HCT116 (cell line): ENCODE measurements at regions not wholly inside any gene's neighbourhood (a gene's known extent, or its start where the extent isn't known, plus 50 kb on each side); places are given as distances from the start of the nearest gene placed in this dataset.

Experiments used
- ATAC-seq: fragments of 200-7000 bp; cut with Tn5 transposase; 2 replicates; pipeline ENCODE4 v1.9.1; 2020; ENCODE audit warnings: mild to moderate bottlenecking, moderate library complexity
- BruUV-seq: library from RNA; stranded (reverse); fragments of 400-500 nt; replicated peaks from 2 replicates; lab custom pipeline; 2021; lab: Mats Ljungman, UMichigan
- CTCF ChIA-PET: fragments of 300-600 bp; sonication (Branson Sonifier 250); formaldehyde crosslinking; loops from one replicate; lab custom pipeline; 2021; ENCODE audit warnings: antibody characterized with exemption; lab: Charles Lee
- POLR2A ChIA-PET: fragments of 300-600, 350-600 bp; sonication (Branson Sonifier 250); formaldehyde crosslinking; loops from one replicate; lab custom pipeline; 2021; ENCODE audit warnings: antibody characterized with exemption; lab: Charles Lee
- RAD21 ChIA-PET, 2 experiments: fragments of 300-600 bp; sonication (Branson Sonifier 250); formaldehyde crosslinking; loops; one replicate each; lab custom pipeline; 2023; ENCODE audit warnings: low total read pairs in 2 of 2; ENCODE audit not compliant: uncharacterized antibody in 2 of 2, unreplicated experiment in 2 of 2, low non-redundant PET in 1 of 2; lab: Charles Lee
- DNase-seq: peaks from one replicate; pipeline ENCODE4 v3.0.0-alpha.2; 2010; ENCODE audit warnings: low read depth, low spot score
- H2AFZ ChIP-seq: fragments of 200-600 bp; shearing (Covaris generic), sonication (generic); 2 replicates; pipeline ENCODE4 v1.6.1; 2017; ENCODE audit warnings: low read depth, mixed run types, mixed read lengths, antibody characterized with exemption, low read length; ENCODE audit not compliant: poor library complexity, severe bottlenecking
- H3K27ac ChIP-seq: 2 replicates; pipeline ENCODE4 v1.5.1; 2012; ENCODE audit warnings: low read depth, low read length
- H3K27me3 ChIP-seq: fragments of 200-600 bp; sonication (generic); 2 replicates; pipeline ENCODE4 v1.6.1; 2016; ENCODE audit warnings: mixed run types, low read length, mixed read lengths; ENCODE audit not compliant: insufficient read depth
- H3K36me3 ChIP-seq, 2 experiments: fragments of 200-500 bp in 1 of 2; fragments of 200-600 bp in 1 of 2; sonication (Bioruptor generic) in 1 of 2; sonication (generic) in 1 of 2; 2 replicates each; pipeline versions ENCODE4 v1.5.1 to v1.6.1; 2014 to 2016; ENCODE audit warnings: low read length in 2 of 2, inconsistent platforms in 1 of 2, mixed read lengths in 1 of 2, mixed run types in 1 of 2; ENCODE audit not compliant: insufficient read depth in 2 of 2, control insufficient read depth in 1 of 2
- H3K4me1 ChIP-seq, 2 experiments: fragments of 200-600 bp in 1 of 2; sonication (generic) in 1 of 2; 2 replicates each; pipeline versions ENCODE4 v1.5.1 to v1.6.1; 2012 to 2017; ENCODE audit warnings: low read length in 2 of 2, inconsistent platforms in 1 of 2, mild to moderate bottlenecking in 1 of 2, mixed read lengths in 1 of 2, mixed run types in 1 of 2, moderate library complexity in 1 of 2; ENCODE audit not compliant: insufficient read depth in 2 of 2, control insufficient read depth in 1 of 2
- H3K4me2 ChIP-seq: fragments of 200-600 bp; sonication (generic); 2 replicates; pipeline ENCODE4 v1.6.1; 2017; ENCODE audit warnings: mixed run types, low read length, mixed read lengths
- H3K4me3 ChIP-seq, 2 experiments: fragments of 200-600 bp in 1 of 2; sonication (generic) in 1 of 2; replicated peaks in 1 of 2; 2 replicates each; pipeline ENCODE4 v1.5.1; 2011 to 2016; ENCODE audit warnings: low read length in 2 of 2, control low read depth in 1 of 2, low read depth in 1 of 2, mild to moderate bottlenecking in 1 of 2, mixed read lengths in 1 of 2, mixed run types in 1 of 2
- H3K79me2 ChIP-seq: fragments of 200-600 bp; sonication (generic); 2 replicates; pipeline ENCODE4 v1.6.1; 2017; ENCODE audit warnings: mild to moderate bottlenecking, mixed run types, low read length, moderate library complexity, mixed read lengths; ENCODE audit not compliant: insufficient read depth
- H3K9ac ChIP-seq: fragments of 200-600 bp; sonication (generic); 2 replicates; pipeline ENCODE4 v1.6.1; 2016; ENCODE audit warnings: low read length, mixed read lengths
- H3K9me2 ChIP-seq: fragments of 200-600 bp; sonication (generic), shearing (Covaris generic); 2 replicates; pipeline ENCODE4 v1.6.1; 2017; ENCODE audit warnings: mixed run types, mild to moderate bottlenecking, moderate library complexity; ENCODE audit not compliant: insufficient read depth
- H3K9me3 ChIP-seq, 2 experiments: fragments of 200-500 bp in 1 of 2; fragments of 200-600 bp in 1 of 2; sonication (Bioruptor generic) in 1 of 2; sonication (generic) in 1 of 2; 2 replicates each; pipeline ENCODE4 v1.6.1; 2014 to 2017; ENCODE audit warnings: low read length in 2 of 2, mixed read lengths in 2 of 2, inconsistent platforms in 1 of 2, low read depth in 1 of 2, mild to moderate bottlenecking in 1 of 2, mixed run types in 1 of 2, moderate library complexity in 1 of 2; ENCODE audit not compliant: control insufficient read depth in 1 of 2, insufficient read depth in 1 of 2
- H4K20me1 ChIP-seq: fragments of 200-600 bp; sonication (generic), shearing (Covaris generic); 2 replicates; pipeline ENCODE4 v1.6.1; 2017; ENCODE audit warnings: mixed run types, mild to moderate bottlenecking, moderate library complexity; ENCODE audit not compliant: insufficient read depth
- CBX3 ChIP-seq: IDR thresholded peaks from 2 replicates; pipeline ENCODE4 v1.6.1; 2012; ENCODE audit warnings: low read depth
- CEBPB ChIP-seq: IDR thresholded peaks from 2 replicates; pipeline ENCODE4 v1.6.1; 2012; ENCODE audit warnings: low read depth
- ELF1 ChIP-seq: IDR thresholded peaks from 2 replicates; pipeline ENCODE4 v1.6.1; 2012; ENCODE audit warnings: low read depth, borderline replicate concordance
- EZH2 ChIP-seq: fragments of 200-600 bp; sonication (generic); IDR thresholded peaks from 2 replicates; pipeline ENCODE4 v1.6.1; 2017; ENCODE audit warnings: antibody characterized with exemption, mixed run types
- EZH2phosphoT487 ChIP-seq: fragments of 200-600 bp; IDR thresholded peaks from 2 replicates; pipeline ENCODE4 v1.6.1; 2018; ENCODE audit warnings: antibody characterized with exemption, borderline replicate concordance
- JUND ChIP-seq: IDR thresholded peaks from 2 replicates; pipeline ENCODE4 v1.6.1; 2012
- POLR2A ChIP-seq: IDR thresholded peaks from 2 replicates; pipeline ENCODE4 v1.7.0; 2011; ENCODE audit warnings: borderline replicate concordance; ENCODE audit not compliant: insufficient read depth, insufficient read length; ENCODE audit errors: extremely low read depth
- POLR2AphosphoS5 ChIP-seq: IDR thresholded peaks from 2 replicates; pipeline ENCODE4 v1.6.1; 2011; ENCODE audit warnings: mild to moderate bottlenecking, low read depth, low read length, moderate library complexity
- RAD21 ChIP-seq: IDR thresholded peaks from 2 replicates; pipeline ENCODE4 v1.6.1; 2012; ENCODE audit warnings: low read depth, mild to moderate bottlenecking
- SIN3A ChIP-seq: IDR thresholded peaks from 2 replicates; pipeline ENCODE4 v1.6.1; 2012; ENCODE audit warnings: low read depth
- SP1 ChIP-seq: IDR thresholded peaks from 2 replicates; pipeline ENCODE4 v1.6.1; 2012; ENCODE audit warnings: low read depth
- TCF7L2 ChIP-seq: IDR thresholded peaks from 2 replicates; pipeline ENCODE4 v1.7.0; 2011; ENCODE audit warnings: borderline replicate concordance, inconsistent platforms; ENCODE audit not compliant: insufficient read depth, insufficient read length; ENCODE audit errors: extremely low read depth
- YY1 ChIP-seq: IDR thresholded peaks from 2 replicates; pipeline ENCODE4 v1.6.1; 2011; ENCODE audit warnings: low read length, low read depth, moderate library complexity, mild to moderate bottlenecking; ENCODE audit not compliant: insufficient replicate concordance; ENCODE audit errors: extremely low read depth
- ZNF274 ChIP-seq: fragments of 200-500 bp; sonication (Bioruptor generic); IDR thresholded peaks from 2 replicates; pipeline ENCODE4 v1.6.1; 2014; ENCODE audit warnings: mild to moderate bottlenecking, low read depth, low read length, inconsistent platforms
- intact Hi-C: fragments of 100-400 bp; cut with micrococcal nuclease; formaldehyde crosslinking; loops from 2 replicates; pipeline ENCODE4 v1.10.0; 2022
- TF ChIP-seq, protein P1 (sequence below): IDR thresholded peaks from 2 replicates; pipeline ENCODE4 v1.6.1; 2012
- TF ChIP-seq, protein P2 (sequence below), 3 experiments: fragments of 200-600 bp in 1 of 3; sonication (generic) in 1 of 3; IDR thresholded peaks in 2 of 3; conservative IDR thresholded peaks in 1 of 3; 2 replicates each; pipeline ENCODE4 v1.5.1; 2012 to 2017; ENCODE audit warnings: low read depth in 2 of 3, low read length in 2 of 3, antibody characterized with exemption in 1 of 3, borderline replicate concordance in 1 of 3, control low read depth in 1 of 3, mild to moderate bottlenecking in 1 of 3, mixed read lengths in 1 of 3, mixed run types in 1 of 3, moderate library complexity in 1 of 3; ENCODE audit not compliant: insufficient read depth in 1 of 3

DNA sequence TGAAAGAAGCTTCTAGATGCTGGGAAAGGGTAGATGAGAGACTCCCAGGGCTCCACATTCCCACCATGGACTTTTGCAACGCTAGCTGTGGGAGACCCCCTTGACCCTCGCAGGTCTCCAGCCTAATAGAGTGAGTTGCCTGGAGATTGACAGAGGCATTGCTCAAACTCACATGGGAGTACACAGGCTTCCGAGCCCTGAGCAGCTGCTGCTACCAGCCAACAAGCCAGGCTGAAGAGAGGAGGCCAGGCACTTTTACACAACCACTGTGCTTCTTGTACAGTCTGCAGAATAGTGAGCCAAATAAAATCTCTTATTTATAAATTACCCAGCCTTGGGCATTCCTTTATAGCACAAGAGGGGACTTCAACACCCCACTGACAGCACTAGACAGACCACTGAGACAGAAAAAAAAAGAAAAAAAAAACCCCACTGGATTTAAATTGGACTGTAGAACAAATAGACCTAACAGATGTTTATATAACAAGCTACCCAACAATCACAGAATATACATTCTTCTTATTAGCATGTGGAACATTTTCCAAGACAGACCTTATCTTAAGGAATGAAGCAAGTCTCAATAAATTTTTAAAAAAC lies 146.2 kb downstream of the ZFAND4 start:
- Histone ChIP-seq H4K20me1 (no peaks in the 10 kb centered on the region), H3K4me1 (no peaks in the 10 kb centered on the region), H2AFZ (no peak overlapping the region), H3K27ac (no peak overlapping the region), H3K4me2 (no peak overlapping the region), H3K9me3 (no peaks in the 10 kb centered on the region), H3K36me3 (no peaks in the 10 kb centered on the region), H3K4me3 (no peak overlapping the region), H3K9ac (no peak overlapping the region), H3K9me2 (no peaks in the 10 kb centered on the region), H3K79me2 (no peaks in the 10 kb centered on the region; the same call in 1 of the 2 replicates), H3K27me3 (no peaks in the 10 kb centered on the region)
- ChIA-PET CTCF (no interaction called here), RAD21 (no interaction called here), POLR2A (no interaction called here)
- intact Hi-C loops, result no loop called here
- BruUV-seq, result no TSS peak
- ATAC-seq (no peak), DNase-seq (no peak)
- no peak for TF ChIP-seq CEBPB
- TF ChIP-seq POLR2AphosphoS5, result no peak
- TF ChIP-seq EZH2, result no peak
- no peak for TF ChIP-seq YY1
- no peak for TF ChIP-seq CBX3
- TF ChIP-seq POLR2A, result no peak
- TF ChIP-seq ELF1, result no peak
- TF ChIP-seq, protein P1, sequence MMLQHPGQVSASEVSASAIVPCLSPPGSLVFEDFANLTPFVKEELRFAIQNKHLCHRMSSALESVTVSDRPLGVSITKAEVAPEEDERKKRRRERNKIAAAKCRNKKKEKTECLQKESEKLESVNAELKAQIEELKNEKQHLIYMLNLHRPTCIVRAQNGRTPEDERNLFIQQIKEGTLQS, result no peak
- TF ChIP-seq ZNF274, result no peak
- TF ChIP-seq SP1, result no peak
- no peak for TF ChIP-seq SIN3A
- TF ChIP-seq, protein P2, sequence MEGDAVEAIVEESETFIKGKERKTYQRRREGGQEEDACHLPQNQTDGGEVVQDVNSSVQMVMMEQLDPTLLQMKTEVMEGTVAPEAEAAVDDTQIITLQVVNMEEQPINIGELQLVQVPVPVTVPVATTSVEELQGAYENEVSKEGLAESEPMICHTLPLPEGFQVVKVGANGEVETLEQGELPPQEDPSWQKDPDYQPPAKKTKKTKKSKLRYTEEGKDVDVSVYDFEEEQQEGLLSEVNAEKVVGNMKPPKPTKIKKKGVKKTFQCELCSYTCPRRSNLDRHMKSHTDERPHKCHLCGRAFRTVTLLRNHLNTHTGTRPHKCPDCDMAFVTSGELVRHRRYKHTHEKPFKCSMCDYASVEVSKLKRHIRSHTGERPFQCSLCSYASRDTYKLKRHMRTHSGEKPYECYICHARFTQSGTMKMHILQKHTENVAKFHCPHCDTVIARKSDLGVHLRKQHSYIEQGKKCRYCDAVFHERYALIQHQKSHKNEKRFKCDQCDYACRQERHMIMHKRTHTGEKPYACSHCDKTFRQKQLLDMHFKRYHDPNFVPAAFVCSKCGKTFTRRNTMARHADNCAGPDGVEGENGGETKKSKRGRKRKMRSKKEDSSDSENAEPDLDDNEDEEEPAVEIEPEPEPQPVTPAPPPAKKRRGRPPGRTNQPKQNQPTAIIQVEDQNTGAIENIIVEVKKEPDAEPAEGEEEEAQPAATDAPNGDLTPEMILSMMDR (IDR thresholded peaks at IDR 0.05 in 2 of 3, conservative IDR thresholded peaks at IDR 0.05 in 1 of 3; ENCODE audit: borderline replicate concordance in 1 of 3, insufficient read depth in 1 of 3, low read depth in 2 of 3, low read length in 2 of 3), result no peak
- no peak for TF ChIP-seq EZH2phosphoT487
- TF ChIP-seq RAD21, result no peak
- TF ChIP-seq TCF7L2, result no peak
- no peak for TF ChIP-seq JUND
